ENCODE measurements at regions not wholly inside any gene's neighbourhood (a gene's known extent, or its start where the extent isn't known, plus 50 kb on each side); places are given as distances from the start of the nearest gene placed in this dataset.
"Not testable (repeated sequence)": the region's sequence is repeated elsewhere in the genome, so short reads cannot be mapped to it uniquely, and the experiment has no call there.

- no peak for ATAC-seq
These were observed 291.2 kb upstream of the LYPLAL1 start for GRCh38 chr1:218882454-218882853.

DNA sequence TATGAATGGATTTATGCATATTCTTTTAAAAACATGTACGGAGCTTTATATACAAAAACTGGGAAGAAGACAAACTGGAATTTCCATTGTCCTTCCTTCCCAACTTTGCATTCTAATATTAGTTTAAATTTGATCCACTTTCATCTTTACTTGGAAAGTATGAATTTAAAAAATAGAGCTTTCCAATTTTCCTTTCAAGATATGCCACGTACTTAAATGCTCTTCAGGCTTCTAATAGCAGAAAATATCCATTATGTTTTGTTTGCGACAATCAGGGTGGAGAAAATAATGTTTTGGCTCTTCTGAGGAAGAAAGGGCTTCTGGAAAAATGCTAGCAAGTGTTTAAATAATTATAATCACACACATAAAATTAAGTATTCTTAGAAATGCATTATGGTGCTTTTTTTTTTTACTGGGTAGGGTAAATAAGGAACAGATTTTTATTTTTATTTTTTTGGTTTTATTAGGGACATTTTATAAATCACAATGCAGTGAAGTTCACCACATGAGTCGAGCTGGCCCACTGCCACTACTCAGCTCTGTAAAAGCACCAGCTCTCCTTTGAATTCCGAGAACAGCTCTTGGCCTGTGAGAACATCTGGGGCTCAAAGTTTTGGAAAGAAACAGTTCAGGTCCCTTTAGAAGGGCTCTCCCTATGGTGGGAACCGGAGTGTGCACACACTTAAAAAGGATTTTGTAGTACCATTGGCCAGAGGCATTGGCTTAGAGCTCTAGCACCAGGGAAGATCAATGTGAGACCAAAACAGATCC is 287.4 kb upstream of the LYPLAL1 start:
- no peak for ATAC-seq

DNA sequence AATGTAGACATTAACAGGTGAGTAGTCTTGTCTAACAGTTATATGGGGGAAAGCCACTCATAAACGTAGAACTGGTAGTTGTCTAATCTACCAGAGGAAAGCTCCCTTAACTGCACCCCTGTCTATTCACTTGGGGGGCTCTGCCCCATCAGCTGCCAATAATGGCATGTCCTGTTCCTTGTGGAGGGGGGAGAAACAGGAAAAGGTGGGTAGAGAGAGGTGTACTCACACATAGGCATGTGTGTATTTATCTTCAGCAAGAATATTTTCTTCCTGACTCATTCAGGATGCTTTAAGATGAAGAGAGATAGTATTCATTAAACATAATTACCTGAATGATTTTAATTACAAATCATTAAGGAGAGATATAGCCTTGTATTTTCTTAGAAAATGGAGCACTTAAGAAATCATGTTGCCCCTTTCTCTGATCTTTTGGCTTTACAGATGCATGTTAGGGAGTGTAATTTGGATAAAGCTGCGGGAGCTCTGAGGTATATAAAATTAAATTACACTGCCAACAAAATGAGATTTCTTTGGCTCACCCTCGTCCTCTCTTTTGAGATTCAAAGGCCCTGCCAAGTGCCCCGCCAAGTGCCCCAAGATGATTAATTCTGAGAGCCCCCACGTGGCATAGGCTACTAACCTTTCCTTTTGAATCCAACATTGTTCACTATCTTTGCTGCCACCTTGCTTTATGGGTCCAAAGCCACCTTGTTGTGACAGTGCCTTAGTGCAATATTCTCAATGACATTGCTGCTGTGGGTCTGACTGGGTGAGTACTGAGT is 286.3 kb upstream of the LYPLAL1 start:
- ATAC-seq = no peak

- ATAC-seq = no peak
These were observed 283.2 kb upstream of the LYPLAL1 start for GRCh38 chr1:218890451-218890850.

DNA sequence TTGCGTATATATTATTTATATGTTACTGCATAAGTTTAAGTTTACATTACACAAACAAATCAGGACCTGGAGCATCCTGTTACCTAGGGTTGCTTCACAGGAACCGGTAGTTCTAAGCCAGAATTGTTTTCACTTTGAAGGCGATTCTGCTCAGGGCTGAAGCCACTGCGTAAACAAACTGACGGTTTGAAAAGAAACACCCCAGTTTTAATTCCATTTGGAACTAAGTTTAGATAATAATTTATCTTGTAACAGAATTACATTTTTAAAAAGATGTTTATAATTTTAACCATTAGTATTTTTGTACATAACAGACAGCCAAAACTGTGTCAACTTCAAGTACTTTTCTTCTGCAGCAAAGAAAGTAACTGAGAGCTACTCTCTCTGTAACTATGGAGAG is 282.1 kb upstream of the LYPLAL1 start:
- ATAC-seq = no peak

- ATAC-seq = no peak
These were observed 278.6 kb upstream of the LYPLAL1 start for GRCh38 chr1:218895064-218895587.

GRCh38 chr1:218896202-218896601 is 277.5 kb upstream of the LYPLAL1 start:
- no peak for ATAC-seq

- ATAC-seq = no peak
These were observed 274.8 kb upstream of the LYPLAL1 start for GRCh38 chr1:218898921-218899320.

DNA sequence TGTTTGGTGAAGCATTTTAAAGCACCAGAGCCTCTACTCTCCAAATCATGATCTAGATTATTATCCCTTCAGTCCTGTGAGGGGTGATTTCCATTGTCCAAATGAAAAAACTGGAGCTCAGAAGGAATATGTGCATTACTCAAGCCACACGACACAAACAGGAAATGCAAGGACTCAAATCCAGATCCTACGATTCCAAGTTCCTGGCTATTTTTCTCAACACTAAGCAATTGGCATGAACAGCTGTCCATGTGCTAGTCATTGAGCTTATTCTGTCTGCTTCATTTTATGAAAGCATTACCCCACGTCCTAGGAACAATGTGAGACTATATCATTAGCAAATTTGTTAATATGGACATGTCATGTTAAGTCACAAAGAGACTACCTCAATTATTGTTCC is 273.1 kb upstream of the LYPLAL1 start:
- ATAC-seq = no peak

- no peak for ATAC-seq
These were observed 269.3 kb upstream of the LYPLAL1 start for GRCh38 chr1:218904416-218904815.

DNA sequence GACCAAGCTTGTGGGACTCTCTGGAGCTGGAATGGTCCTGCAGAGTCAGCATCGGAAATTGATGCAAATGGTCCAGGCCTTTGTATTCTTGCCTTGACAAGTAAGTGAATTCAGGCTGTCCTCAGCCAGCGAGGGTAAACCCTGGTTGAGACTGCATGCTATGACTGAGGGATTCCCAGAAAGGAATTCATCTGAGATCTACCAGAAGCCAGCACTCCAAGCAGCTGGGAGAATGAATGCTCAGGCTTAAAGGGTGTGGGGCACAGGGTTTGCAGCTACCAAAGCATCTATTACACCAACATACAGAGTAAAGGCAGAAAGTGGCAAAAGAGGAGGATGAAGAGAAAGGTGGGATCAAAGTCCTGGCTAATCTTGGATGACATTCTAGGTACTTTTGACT is 257.0 kb upstream of the LYPLAL1 start:
- no peak for ATAC-seq

GRCh38 chr1:218917656-218918055 is 256.0 kb upstream of the LYPLAL1 start:
- ATAC-seq = no peak

DNA sequence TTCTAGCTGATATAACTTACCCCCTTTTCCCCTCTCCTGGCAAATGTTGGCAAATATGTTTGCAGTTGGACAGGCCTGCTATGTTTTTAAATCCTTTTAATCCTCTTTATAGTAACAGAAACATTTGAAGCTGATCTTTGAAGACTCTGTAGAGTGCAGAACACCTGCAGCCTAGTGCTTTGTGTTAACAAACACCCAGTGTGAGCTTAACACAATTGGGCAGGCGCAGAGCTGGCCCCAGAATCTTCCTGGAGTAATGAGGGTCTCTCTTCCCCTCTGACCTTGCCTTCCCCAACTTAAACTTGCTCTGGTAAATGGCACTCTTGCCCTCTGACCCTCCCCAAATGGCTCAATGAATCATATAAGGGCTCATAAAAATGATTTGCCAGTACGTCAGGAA is 247.9 kb upstream of the LYPLAL1 start:
- no peak for ATAC-seq

DNA sequence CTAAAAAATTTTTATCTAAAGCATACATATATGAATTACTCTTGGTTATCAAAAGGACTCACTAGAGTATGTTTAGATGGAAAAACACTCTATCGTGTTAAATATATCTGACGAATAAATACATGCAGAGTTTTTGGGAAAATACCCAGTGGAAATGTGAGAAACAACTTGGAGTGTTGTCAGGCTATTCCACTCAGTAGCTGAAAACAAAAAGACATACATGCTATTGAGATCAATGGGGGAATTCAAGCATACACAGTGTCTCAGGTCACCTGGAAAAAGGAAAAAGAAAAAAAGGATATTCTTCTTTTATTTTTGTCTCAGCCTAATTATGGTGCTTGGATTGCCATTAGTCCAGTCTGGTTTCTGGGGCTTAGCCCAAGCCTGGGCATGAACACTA is 247.0 kb upstream of the LYPLAL1 start:
- no peak for ATAC-seq

DNA sequence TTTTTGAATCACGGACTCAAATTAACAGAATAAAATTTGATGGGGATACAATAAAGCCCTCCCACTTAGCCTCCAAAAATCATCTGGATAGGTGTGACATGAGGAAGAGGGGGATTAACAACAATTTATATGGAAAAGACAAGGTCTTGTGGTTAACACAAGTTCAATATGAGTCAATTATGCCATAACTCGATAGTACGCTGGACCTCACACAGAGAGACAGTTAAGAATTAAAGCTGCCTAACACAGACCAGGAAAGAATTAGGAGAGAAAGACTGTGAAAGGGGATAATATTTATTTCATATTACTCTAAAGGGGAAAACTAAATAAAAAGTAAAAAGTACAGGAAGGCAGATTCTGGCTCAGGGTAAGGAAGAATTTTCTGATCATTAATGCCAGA is 243.7 kb upstream of the LYPLAL1 start:
- ATAC-seq = no peak

GRCh38 chr1:218930472-218931241 is 243.0 kb upstream of the LYPLAL1 start:
- no peak for ATAC-seq

- ATAC-seq = no peak
These were observed 242.4 kb upstream of the LYPLAL1 start for GRCh38 chr1:218931324-218931723.

DNA sequence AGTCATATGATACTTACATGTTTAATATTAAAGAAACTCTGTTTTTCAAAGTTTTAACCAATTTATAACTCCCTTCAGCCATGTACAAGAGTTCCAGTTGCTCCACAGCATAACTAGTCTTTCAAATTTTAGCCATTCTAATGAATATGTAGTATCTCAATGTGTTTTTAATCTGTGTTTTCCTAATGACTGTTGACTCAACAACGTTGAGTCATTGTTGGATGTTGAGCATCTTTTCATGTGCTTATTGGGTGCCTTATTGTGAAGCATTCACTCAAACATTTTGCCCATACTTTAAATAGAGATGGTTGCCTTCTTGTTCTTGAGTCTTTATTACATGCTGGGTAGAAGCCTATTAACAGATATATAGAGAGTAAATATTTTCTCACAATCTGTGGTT is 240.2 kb upstream of the LYPLAL1 start:
- no peak for ATAC-seq

- ATAC-seq = not testable (repeated sequence)
These were observed 238.3 kb upstream of the LYPLAL1 start for GRCh38 chr1:218935408-218935807.

DNA sequence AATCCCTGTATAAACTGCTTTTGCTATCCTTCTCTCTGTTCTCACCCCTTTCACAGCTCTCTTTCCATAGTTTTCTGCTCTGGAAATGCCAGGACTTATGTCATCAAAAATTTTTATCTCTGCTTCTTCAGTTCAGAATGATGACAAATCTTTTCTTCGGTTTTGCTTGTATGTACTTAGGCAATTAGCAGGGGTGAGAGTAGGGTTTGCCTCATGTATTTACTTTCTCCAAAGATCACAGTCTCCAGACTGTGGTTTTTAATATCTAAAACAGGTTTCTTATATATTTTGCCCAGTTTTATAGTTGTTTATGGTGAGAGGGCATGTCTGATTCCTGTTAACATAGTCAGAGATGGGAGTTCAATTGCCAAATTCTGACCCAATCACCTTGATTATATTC is 235.4 kb upstream of the LYPLAL1 start:
- ATAC-seq = no peak

DNA sequence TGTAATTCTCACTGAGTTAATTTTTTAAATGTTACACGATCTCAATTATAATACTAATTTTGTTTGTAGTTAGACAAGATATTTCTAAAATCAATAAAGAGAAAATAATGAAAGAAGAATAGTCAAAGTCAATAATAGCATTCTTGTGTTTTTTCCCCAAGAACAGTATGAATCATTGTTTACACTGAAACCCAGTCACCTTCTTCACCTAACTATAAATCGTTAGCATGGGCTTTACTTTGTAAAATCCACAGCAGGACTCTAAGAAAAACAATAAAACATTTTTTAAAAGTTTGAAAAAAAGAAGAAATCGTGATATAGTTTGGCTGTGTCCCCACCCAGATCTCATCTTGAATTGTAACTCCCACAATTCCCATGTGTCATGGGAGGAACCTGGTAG is 234.6 kb upstream of the LYPLAL1 start:
- no peak for ATAC-seq

- no peak for ATAC-seq
These were observed 231.2 kb upstream of the LYPLAL1 start for GRCh38 chr1:218942431-218942830.

DNA sequence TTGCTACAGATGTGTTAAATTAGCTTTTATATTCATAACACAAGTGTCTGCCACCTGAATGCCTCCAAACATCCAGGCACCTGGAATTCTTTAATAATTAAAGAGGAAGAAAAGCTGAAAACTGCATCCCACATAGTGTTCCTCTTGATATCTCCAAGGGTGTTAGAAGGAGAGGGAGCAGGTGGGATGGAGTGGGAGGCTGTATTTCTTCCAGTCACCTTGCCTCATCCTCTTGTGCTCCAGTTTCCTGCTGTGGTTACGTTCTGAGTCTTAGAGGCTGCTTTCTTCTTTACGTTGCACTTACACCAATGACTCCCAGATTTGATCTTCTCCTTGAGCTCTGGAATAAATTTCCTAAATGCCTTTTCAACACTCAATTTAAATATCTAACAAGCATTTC is 230.3 kb upstream of the LYPLAL1 start:
- ATAC-seq = no peak

Measured in activated CD4-positive, CD25-positive, alpha-beta regulatory T cell treated with anti-CD3 and anti-CD28 coated beads, Interleukin-2, amount 50 U/mL, for 24 hours (primary cell).